Hepatocyte (in vitro differentiated cells): ENCODE measurements at regions not wholly inside any gene's neighbourhood (a gene's known extent, or its start where the extent isn't known, plus 50 kb on each side); places are given as distances from the start of the nearest gene placed in this dataset.

Experiments used
- CTCF ChIP-seq: fragments of 200-600 bp; sonication (generic); IDR thresholded peaks from 2 replicates; pipeline ENCODE4 v1.5.1; 2016; ENCODE audit warnings: antibody characterized with exemption, mild to moderate bottlenecking; ENCODE audit not compliant: poor library complexity
- EZH2 ChIP-seq: fragments of 200-600 bp; sonication (generic); IDR thresholded peaks from 2 replicates; pipeline ENCODE4 v1.6.1; 2016; ENCODE audit warnings: antibody characterized with exemption, mild to moderate bottlenecking, borderline replicate concordance
- EZH2phosphoT487 ChIP-seq: fragments of 200-600 bp; sonication (generic); IDR thresholded peaks from one replicate; pipeline ENCODE4 v1.6.1; 2018; ENCODE audit warnings: antibody characterized with exemption, mild to moderate bottlenecking, low read depth, moderate library complexity; ENCODE audit not compliant: unreplicated experiment, severe bottlenecking

- TF ChIP-seq CTCF (no peak), EZH2 (no peak), EZH2phosphoT487 (no peak)
Observed at GRCh38 chr2:122747670-122748069, 992.2 kb downstream of the TSN start.
